GM12892 (cell line): ENCODE measurements at regions not wholly inside any gene's neighbourhood (a gene's known extent, or its start where the extent isn't known, plus 50 kb on each side); places are given as distances from the start of the nearest gene placed in this dataset.

Experiments
- POLR2A ChIP-seq: IDR thresholded peaks from 2 replicates; pipeline ENCODE4 v1.6.1; 2011; ENCODE audit warnings: low read depth, low read length, control low read depth
- TAF1 ChIP-seq: IDR thresholded peaks from 2 replicates; pipeline ENCODE4 v1.6.1; 2011; ENCODE audit warnings: low read depth, mild to moderate bottlenecking, control low read depth, low read length, borderline replicate concordance

DNA sequence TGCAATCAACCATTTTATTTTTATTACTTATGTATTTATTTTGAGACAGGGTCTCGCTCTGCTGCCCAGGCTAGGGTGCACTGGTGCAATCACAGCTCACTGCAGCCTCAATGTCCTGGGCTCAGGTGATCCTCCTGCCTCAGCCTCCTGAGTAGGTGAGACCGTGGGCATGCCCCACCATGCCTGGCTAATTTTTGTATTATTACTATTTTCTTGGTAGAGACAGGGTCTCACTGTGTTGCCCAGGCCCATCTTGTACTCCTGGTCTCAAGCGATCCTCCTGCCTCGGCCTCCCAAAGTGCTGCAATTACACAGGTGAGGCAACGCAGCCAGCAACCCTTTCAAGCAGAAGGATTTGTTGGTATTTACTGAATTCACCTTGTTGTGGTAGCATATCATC lies 60.3 kb upstream of the PPP2R3B start:
- TF ChIP-seq POLR2A (no peak), TAF1 (no peak)
